Osteocyte (in vitro differentiated cells): ENCODE measurements at regions not wholly inside any gene's neighbourhood (a gene's known extent, or its start where the extent isn't known, plus 50 kb on each side); places are given as distances from the start of the nearest gene placed in this dataset.

Experiments
- DNase-seq: peaks from one replicate; pipeline ENCODE4 v3.0.0; 2021; ENCODE audit warnings: mixed read lengths; ENCODE audit not compliant: unreplicated experiment; ENCODE audit errors: extremely low spot score
- H3K27ac Mint-ChIP-seq: one replicate; pipeline ENCODE4 v1.8.0; 2021; ENCODE audit warnings: mild to moderate bottlenecking, mixed read lengths; ENCODE audit not compliant: unreplicated experiment
- H3K27me3 Mint-ChIP-seq: one replicate; pipeline ENCODE4 v1.8.0; 2021; ENCODE audit warnings: mixed read lengths; ENCODE audit not compliant: unreplicated experiment
- H3K36me3 Mint-ChIP-seq: one replicate; pipeline ENCODE4 v1.8.0; 2021; ENCODE audit warnings: mixed read lengths; ENCODE audit not compliant: unreplicated experiment
- H3K4me1 Mint-ChIP-seq: one replicate; pipeline ENCODE4 v1.8.0; 2021; ENCODE audit warnings: mixed read lengths; ENCODE audit not compliant: unreplicated experiment
- H3K4me3 Mint-ChIP-seq: one replicate; pipeline ENCODE4 v1.8.0; 2021; ENCODE audit warnings: mild to moderate bottlenecking, moderate library complexity, mixed read lengths; ENCODE audit not compliant: unreplicated experiment
- H3K9me3 Mint-ChIP-seq: one replicate; pipeline ENCODE4 v1.8.0; 2021; ENCODE audit warnings: mixed read lengths; ENCODE audit not compliant: unreplicated experiment
- CTCF ChIP-seq: fragments of 200-600 bp; sonication (generic); IDR thresholded peaks from 2 replicates; pipeline ENCODE4 v1.5.0; 2021; ENCODE audit warnings: antibody characterized with exemption, mild to moderate bottlenecking, moderate library complexity

GRCh38 chr10:60717852-60718251 is 60.4 kb upstream of the CDK1 start:
- TF ChIP-seq CTCF: no peak
- no peaks in the 10 kb centered on the region for H3K27me3 Mint-ChIP-seq
- no peak for DNase-seq
- peaks cover 7% of the 10 kb centered on the region for H3K4me1 Mint-ChIP-seq
- no peak overlapping the region for H3K27ac Mint-ChIP-seq
- no peaks in the 10 kb centered on the region for H3K9me3 Mint-ChIP-seq
- H3K4me3 Mint-ChIP-seq: no peak overlapping the region
- H3K36me3 Mint-ChIP-seq: no peaks in the 10 kb centered on the region

DNA sequence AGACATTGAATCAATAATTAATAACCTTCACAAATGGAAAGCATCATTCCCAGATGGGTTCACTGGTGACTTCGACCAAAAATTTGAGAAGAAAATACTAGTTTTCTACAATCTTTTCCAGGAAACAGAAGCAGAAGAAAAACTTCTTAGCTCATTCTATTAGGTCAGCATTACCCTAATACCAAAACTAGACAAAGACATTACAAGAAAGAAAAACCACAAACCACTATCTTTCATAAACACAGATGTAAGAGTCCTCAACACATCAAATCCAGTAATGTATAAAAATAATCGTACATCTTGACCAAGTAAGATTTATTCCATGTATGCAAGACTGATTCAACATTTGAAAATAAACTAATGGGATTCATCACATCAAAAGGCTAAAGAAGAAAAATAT is 64.0 kb upstream of the CDK1 start:
- no peak overlapping the region for H3K27ac Mint-ChIP-seq
- H3K4me1 Mint-ChIP-seq: peaks cover 7% of the 10 kb centered on the region
- H3K36me3 Mint-ChIP-seq: no peaks in the 10 kb centered on the region
- H3K9me3 Mint-ChIP-seq: no peaks in the 10 kb centered on the region
- no peak overlapping the region for H3K4me3 Mint-ChIP-seq
- TF ChIP-seq CTCF: no peak
- no peaks in the 10 kb centered on the region for H3K27me3 Mint-ChIP-seq
- no peak for DNase-seq

GRCh38 chr10:60711496-60711895 is 66.8 kb upstream of the CDK1 start:
- no peaks in the 10 kb centered on the region for H3K27me3 Mint-ChIP-seq
- DNase-seq: no peak
- TF ChIP-seq CTCF: no peak
- no peaks in the 10 kb centered on the region for H3K36me3 Mint-ChIP-seq
- H3K9me3 Mint-ChIP-seq: peaks cover 2% of the 10 kb centered on the region
- no peak overlapping the region for H3K4me3 Mint-ChIP-seq
- no peak overlapping the region for H3K27ac Mint-ChIP-seq
- H3K4me1 Mint-ChIP-seq: no peaks in the 10 kb centered on the region

GRCh38 chr10:60710041-60710440 is 68.2 kb upstream of the CDK1 start:
- Mint-ChIP-seq H3K4me1 (no peaks in the 10 kb centered on the region), H3K27me3 (no peaks in the 10 kb centered on the region), H3K9me3 (peaks cover 4% of the 10 kb centered on the region), H3K27ac (no peak overlapping the region), H3K36me3 (no peaks in the 10 kb centered on the region), H3K4me3 (no peak overlapping the region)
- no peak for TF ChIP-seq CTCF
- no peak for DNase-seq

GRCh38 chr10:60708666-60709065 is 69.6 kb upstream of the CDK1 start:
- Mint-ChIP-seq H3K36me3 (no peaks in the 10 kb centered on the region), H3K4me1 (peaks cover 9% of the 10 kb centered on the region), H3K9me3 (peaks cover 4% of the 10 kb centered on the region), H3K27me3 (no peaks in the 10 kb centered on the region), H3K27ac (no peak overlapping the region), H3K4me3 (no peak overlapping the region)
- TF ChIP-seq CTCF: no peak
- no peak for DNase-seq
